GM12865 (cell line): ENCODE measurements at regions not wholly inside any gene's neighbourhood (a gene's known extent, or its start where the extent isn't known, plus 50 kb on each side); places are given as distances from the start of the nearest gene placed in this dataset.
A peak's percentile ranks its signal among the peaks of the same experiment; 100 is the strongest.

Source experiments
- DNase-seq: peaks from one replicate; pipeline ENCODE4 v3.0.0; 2010; ENCODE audit warnings: low read depth
- H3K4me3 ChIP-seq: 2 replicates; pipeline ENCODE4 v1.5.1; 2011; ENCODE audit warnings: mild to moderate bottlenecking, low read depth, low read length, control low read depth
- TF ChIP-seq, protein P1 (sequence below): IDR thresholded peaks from 2 replicates; pipeline ENCODE4 v1.5.1; 2011; ENCODE audit warnings: low read length, control low read depth, low read depth, inconsistent platforms; ENCODE audit not compliant: insufficient read depth; ENCODE audit errors: missing control alignments

DNA sequence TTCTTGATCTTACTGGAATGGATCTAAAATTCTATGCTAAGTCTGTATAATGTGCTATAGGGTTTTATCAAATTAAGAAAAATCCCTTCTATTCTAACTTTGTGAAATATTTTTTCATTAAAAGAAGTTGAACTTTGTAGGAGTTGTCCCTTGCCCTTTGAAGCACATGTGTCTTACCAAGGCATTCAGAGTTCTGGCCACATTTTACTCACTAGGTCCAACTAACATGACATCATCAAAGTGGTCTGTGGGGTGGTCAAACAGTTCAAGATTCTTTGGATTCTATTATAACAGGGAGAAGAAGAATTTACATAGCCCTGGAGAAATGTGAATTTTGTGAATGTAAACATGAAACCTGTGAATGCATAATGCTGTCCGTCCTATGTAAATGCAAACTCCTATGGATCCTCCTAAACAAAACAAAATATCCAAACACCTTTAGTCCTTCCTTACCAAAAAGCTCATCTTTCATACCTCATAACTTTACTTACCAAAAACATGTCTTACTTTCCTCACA is 88.7 kb downstream of the EBNA1BP2 start:
- no peak for DNase-seq
- TF ChIP-seq, protein P1, sequence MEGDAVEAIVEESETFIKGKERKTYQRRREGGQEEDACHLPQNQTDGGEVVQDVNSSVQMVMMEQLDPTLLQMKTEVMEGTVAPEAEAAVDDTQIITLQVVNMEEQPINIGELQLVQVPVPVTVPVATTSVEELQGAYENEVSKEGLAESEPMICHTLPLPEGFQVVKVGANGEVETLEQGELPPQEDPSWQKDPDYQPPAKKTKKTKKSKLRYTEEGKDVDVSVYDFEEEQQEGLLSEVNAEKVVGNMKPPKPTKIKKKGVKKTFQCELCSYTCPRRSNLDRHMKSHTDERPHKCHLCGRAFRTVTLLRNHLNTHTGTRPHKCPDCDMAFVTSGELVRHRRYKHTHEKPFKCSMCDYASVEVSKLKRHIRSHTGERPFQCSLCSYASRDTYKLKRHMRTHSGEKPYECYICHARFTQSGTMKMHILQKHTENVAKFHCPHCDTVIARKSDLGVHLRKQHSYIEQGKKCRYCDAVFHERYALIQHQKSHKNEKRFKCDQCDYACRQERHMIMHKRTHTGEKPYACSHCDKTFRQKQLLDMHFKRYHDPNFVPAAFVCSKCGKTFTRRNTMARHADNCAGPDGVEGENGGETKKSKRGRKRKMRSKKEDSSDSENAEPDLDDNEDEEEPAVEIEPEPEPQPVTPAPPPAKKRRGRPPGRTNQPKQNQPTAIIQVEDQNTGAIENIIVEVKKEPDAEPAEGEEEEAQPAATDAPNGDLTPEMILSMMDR = no peak
- H3K4me3 ChIP-seq = no peak overlapping the region

DNA sequence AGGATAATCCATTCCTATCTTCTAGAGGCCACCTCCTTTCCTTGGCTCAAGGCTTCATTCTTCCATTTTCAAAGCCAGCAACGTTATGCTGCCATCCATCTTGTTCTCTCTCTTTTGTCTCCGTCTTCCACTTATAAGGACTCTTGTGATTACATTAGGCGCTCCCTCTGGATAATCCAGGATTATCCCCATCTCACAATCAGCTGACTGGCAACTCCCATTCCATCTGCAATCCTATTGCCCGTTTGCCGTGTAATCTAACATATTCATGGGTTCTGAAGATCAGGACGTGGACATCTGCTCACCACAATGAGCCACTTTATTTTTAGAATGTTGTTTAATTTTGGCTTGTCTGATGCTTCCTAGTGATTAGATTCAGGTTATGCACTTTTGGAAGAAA is 89.3 kb downstream of the EBNA1BP2 start:
- H3K4me3 ChIP-seq = no peak overlapping the region
- TF ChIP-seq, protein P1 = no peak
- no peak for DNase-seq

- no peak for DNase-seq
- TF ChIP-seq, protein P1 = no peak
- H3K4me3 ChIP-seq = no peak overlapping the region
Observed at GRCh38 chr1:43077273-43077672, 94.8 kb downstream of the EBNA1BP2 start.

- TF ChIP-seq, protein P1 = no peak
- DNase-seq = no peak
- H3K4me3 ChIP-seq = no peak overlapping the region
Observed at GRCh38 chr1:43074709-43075108, 97.4 kb downstream of the EBNA1BP2 start.

DNA sequence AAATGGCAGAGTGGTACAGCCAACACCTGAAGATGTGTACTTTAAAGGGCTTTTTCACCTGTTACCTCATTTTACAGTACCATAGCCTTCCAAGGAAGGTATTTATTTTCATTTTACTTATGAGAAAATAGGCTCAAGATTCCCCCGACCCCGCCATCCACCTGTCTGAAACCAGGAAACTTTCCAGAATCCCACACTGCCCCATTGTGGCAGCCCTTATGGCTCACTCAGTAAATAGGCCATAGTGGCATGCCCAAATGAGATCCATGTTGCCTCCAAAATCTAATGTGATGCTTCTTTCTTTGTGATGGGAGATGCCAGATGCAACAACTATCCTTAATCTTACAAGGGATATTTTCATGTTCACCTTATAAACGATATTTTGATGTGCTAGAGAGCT is 97.8 kb downstream of the EBNA1BP2 start:
- no peak for DNase-seq
- H3K4me3 ChIP-seq = no peak overlapping the region
- TF ChIP-seq, protein P1 = no peak

DNA sequence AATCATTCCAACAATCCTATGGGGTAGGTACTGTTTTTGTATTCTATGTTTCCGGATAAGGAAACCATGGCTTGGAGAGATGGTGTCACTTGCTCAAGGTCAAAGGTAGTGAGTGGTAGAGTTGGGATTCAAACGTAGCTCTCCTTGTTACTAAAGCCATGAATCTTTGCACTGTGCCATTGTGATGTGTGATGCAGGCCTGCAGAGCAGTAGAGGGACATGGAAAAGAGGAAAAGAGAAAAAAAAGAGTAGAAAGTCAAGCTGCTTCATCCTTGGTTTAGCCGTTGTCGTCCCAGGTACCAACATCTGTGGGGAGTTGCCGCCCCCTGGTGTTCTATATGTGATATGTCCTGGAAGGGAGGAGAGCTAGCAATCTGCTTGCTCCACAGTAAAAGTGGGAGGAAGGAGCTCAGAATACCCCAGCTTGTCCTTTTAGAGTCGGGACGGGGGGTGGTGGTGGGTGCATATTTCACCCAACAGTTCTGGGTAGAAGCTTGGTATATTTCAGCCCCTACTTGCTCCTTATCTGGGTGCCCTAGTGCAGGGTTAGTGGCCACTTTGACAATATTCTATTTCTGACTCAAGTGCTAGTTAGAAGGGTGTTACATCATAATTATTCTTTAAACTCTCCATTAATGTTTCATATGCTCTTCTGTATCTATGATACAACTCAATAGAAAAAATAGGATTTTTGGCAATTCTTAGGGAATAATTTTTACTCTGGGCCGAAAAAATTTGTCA is 98.4 kb downstream of the EBNA1BP2 start:
- peak; percentile 80 for DNase-seq
- TF ChIP-seq, protein P1 = peak; percentile 76
- H3K4me3 ChIP-seq = no peak overlapping the region

DNA sequence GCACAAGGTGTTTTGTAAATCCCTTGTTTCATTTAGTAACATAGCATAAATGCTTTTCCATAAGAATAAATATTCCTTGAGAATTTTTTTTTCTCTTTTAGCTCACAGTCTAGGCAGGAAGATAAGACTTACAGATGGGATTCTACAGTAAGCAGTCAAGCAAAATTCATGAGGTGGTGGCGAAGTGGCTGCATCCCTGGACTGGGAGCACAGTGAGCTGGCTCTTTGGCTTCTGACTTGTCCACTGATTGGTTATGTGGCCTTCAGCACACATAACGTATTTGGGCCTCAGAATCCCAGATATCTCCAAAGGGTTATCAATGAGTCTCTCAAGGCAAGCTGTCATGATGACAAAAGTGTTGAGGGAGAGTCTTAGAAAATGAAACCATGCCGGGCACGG is 99.8 kb downstream of the EBNA1BP2 start:
- no peak overlapping the region for H3K4me3 ChIP-seq
- DNase-seq = no peak
- TF ChIP-seq, protein P1 = no peak
